GM19238 (cell line): ENCODE measurements at regions not wholly inside any gene's neighbourhood (a gene's known extent, or its start where the extent isn't known, plus 50 kb on each side); places are given as distances from the start of the nearest gene placed in this dataset.

Experiments used
- DNase-seq: peaks from one replicate; pipeline ENCODE4 v3.0.0; 2011; ENCODE audit warnings: low spot score; ENCODE audit not compliant: insufficient read length

GRCh38 chr14:84686550-84686949 is 843.4 kb upstream of the FLRT2 start:
- no peak for DNase-seq

GRCh38 chr14:84688297-84689025 is 841.5 kb upstream of the FLRT2 start:
- no peak for DNase-seq

GRCh38 chr14:84694161-84694560 is 835.8 kb upstream of the FLRT2 start:
- no peak for DNase-seq

- DNase-seq: no peak
Observed at GRCh38 chr14:84704601-84705000, 825.3 kb upstream of the FLRT2 start.

DNA sequence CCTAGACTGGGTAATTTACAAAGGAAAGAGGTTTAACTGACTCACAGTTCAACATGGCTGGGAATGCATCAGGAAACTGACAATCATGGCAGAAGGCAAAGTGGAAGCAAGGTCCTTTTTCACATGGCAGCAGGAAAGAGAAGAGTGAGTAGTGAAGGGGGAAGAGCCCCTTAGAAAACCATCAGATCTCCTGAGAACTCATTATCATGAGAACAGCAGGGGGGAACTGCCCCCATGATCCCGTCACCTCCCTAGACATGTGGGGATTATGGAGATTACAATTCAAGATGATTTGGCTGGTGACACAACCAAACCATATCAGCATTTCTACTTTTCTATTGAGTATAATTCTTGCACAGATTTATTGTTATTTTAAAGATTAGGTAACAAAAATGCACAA is 822.1 kb upstream of the FLRT2 start:
- DNase-seq: no peak

DNA sequence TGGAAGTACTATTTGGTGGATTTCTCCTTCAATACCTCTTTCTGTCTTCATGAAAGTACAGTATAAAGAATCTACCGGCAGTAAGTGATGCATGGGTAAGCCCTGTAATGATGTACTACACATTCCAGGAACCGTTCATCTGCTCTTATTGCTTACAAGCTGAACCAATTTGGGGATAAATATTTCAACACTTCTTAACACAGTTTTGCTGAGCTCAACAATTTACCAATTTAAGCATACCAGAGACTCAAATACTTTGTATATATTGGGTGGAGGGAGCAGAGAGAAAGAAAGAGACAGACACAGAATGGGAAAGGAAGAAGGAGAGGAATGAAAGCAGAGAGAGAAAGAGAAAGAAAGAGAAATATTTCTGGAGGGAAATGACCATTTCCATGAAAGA is 821.1 kb upstream of the FLRT2 start:
- no peak for DNase-seq

- DNase-seq: no peak
Observed at GRCh38 chr14:84726471-84726870, 803.5 kb upstream of the FLRT2 start.

- DNase-seq: no peak
Observed at GRCh38 chr14:84749191-84749955, 780.6 kb upstream of the FLRT2 start.

- no peak for DNase-seq
Observed at GRCh38 chr14:84750284-84750683, 779.7 kb upstream of the FLRT2 start.

GRCh38 chr14:84750763-84751554 is 779.0 kb upstream of the FLRT2 start:
- no peak for DNase-seq

GRCh38 chr14:84751745-84752144 is 778.2 kb upstream of the FLRT2 start:
- no peak for DNase-seq

DNA sequence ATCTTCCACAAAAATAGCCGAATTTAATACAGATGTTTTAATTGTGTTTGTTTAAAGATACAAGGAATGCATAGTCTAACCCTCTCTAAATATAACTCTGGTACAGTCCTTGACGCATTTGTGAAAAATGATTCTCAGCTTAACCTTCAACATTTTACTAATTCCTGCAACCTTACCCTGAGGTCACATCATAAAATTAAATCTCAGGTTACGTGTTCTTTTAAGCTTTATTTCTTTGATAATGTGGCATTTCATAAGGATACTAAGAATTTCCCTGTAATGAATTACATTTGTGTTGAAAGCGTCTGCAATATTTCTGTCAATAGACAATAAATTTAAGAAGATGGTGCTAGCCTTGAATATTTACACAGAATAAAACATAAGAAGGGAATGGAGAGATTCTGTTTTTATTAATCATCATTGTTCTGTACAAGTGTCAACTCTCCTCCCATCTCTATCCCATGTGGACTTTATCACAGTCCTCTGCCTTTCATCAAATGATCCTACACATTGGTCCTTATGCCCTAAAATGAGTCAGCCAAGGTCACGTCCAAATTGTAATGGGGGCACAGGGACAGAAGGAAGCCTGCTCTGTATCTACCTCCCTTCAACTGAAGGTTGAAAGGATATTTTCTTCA is 769.3 kb upstream of the FLRT2 start:
- no peak for DNase-seq

GRCh38 chr14:84767434-84767833 is 762.5 kb upstream of the FLRT2 start:
- DNase-seq: no peak

DNA sequence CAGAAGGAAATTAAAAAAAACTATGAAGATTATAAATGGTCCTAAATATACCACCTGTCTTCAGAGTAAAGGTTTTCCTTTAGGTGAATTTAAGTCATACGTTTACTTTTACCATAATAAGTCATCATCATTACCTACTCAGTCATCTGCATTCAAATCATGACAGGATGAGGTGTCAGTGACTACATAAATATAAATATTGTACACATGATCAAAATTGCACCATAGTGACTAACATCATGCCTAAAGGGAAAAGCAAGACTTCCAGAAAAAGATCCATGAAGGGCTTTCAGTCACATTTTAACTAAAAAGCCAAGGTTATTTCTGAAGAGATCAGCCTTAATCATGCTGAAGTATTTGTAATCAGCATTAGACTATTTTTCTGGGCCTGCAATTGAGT is 759.9 kb upstream of the FLRT2 start:
- no peak for DNase-seq

DNA sequence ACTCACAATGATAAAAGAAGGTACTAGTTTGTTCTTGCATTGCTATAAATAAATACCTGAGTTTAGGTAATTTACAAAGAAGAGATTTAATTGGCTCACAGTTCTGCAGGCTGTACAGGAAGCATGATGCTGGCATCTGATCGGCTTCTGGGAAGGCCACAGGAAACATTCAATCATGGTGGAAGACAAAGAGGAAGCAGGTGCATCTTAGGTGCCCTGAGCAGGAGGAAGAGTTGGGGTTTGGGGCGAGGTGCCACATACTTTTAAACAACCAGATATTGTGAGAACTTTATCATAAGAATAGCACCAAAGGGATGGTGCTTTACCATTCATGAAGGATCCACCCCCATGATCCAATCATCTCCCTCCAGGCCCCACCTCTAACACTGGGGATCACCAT is 752.6 kb upstream of the FLRT2 start:
- DNase-seq: no peak

- no peak for DNase-seq
Observed at GRCh38 chr14:84782902-84783301, 747.0 kb upstream of the FLRT2 start.

- no peak for DNase-seq
Observed at GRCh38 chr14:84783511-84783910, 746.4 kb upstream of the FLRT2 start.

- DNase-seq: no peak
Observed at GRCh38 chr14:84785996-84786395, 743.9 kb upstream of the FLRT2 start.

DNA sequence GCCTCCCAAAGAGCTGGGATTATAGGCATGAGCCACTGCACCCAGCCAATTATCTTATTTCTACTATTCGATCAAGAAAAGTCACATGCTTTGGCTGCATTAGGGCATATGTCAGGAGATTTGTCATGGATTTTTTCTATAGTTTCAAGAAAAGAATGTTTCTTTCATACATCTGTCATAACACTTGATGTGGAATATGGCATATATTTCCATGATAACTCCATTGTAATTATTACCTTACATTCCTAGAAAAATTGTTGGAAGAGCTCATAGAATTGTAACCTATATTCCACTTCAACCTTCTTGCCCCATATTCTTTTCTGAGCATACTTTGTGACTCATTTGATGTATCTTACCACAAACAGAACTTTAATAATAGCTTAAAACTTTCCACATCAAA is 740.9 kb upstream of the FLRT2 start:
- no peak for DNase-seq

DNA sequence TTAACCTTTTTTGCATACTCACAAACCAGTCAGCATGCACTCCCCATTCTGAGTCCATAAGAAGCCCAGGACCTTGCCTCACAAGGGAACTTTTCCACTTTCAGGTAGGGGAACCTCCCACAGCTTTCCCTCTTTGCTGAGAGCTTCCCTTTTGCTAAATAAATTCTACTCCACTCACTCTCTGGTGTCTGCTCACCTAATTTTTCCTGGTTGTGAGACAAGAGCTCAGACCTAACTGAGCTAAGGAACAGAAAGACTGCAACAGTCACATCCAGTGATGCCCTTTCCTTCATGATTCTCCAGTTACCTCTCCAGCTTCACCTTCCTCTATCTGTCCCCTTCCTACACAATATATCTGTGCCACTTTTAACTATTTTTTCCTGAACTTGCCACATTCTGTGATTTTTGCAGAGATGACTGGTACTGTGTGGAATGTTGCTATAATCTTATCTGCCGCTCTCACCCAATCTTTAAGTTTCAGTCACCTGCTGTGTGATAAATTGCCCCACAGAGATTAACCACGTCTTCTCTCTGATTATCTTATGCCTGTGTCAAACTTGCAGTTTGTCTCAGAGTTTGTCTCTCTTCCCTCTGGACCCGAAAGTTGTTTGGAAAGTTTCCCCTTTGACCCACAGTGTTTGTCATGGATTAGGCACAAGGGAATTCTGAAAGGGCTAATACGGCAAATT is 737.1 kb upstream of the FLRT2 start:
- no peak for DNase-seq

GRCh38 chr14:84797326-84797725 is 732.6 kb upstream of the FLRT2 start:
- DNase-seq: no peak
